ENCODE measurements at regions not wholly inside any gene's neighbourhood (a gene's known extent, or its start where the extent isn't known, plus 50 kb on each side); places are given as distances from the start of the nearest gene placed in this dataset.

DNA sequence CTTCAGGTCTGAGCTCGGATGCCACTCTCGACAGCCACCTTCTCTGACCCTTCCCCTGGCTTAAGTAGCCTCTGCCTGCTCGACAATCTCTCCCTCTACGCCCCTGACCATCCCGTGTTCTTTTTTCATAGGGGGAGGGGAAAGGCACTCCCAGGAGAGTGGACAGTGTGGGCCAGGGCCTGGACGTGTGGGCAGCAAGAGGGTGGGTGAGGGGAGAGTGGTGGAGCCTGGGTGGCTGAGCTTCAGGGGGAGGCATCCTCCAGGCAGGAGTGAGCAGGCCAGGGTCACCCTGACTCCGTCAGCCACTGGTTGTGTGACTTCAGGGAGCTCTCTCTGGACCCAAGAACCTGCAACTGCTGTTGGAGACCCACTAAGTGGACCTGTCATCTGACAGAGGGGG, 92.7 kb downstream of the CEBPB start:
- Histone ChIP-seq H3K27ac (ENCODE audit: low read depth, low read length) (no peak overlapping the region), H3K9me3 (ENCODE audit: insufficient read depth, low read length) (no peaks in the 10 kb centered on the region), H3K36me3 (ENCODE audit: low read length) (no peaks in the 10 kb centered on the region), H3K27me3 (ENCODE audit: low read length) (no peaks in the 10 kb centered on the region), H3K79me2 (ENCODE audit: insufficient read depth, low read length) (no peaks in the 10 kb centered on the region), H3K9me2 (replicated peaks; ENCODE audit: insufficient read depth, low read length) (no peaks in the 10 kb centered on the region), H4K20me1 (ENCODE audit: low read depth, low read length) (no peaks in the 10 kb centered on the region), H2AFZ (ENCODE audit: low read depth, low read length, severe bottlenecking) (no peak overlapping the region), H3K9ac (ENCODE audit: low read length) (no peak overlapping the region), H3K4me2 (ENCODE audit: low read depth, low read length, poor library complexity, severe bottlenecking) (no peak overlapping the region), H3F3A (ENCODE audit: insufficient read depth) (no peaks in the 10 kb centered on the region), H3K4me3 (ENCODE audit: insufficient read depth, low read length, poor library complexity, severe bottlenecking) (no peak overlapping the region)
- TF ChIP-seq, protein P1, sequence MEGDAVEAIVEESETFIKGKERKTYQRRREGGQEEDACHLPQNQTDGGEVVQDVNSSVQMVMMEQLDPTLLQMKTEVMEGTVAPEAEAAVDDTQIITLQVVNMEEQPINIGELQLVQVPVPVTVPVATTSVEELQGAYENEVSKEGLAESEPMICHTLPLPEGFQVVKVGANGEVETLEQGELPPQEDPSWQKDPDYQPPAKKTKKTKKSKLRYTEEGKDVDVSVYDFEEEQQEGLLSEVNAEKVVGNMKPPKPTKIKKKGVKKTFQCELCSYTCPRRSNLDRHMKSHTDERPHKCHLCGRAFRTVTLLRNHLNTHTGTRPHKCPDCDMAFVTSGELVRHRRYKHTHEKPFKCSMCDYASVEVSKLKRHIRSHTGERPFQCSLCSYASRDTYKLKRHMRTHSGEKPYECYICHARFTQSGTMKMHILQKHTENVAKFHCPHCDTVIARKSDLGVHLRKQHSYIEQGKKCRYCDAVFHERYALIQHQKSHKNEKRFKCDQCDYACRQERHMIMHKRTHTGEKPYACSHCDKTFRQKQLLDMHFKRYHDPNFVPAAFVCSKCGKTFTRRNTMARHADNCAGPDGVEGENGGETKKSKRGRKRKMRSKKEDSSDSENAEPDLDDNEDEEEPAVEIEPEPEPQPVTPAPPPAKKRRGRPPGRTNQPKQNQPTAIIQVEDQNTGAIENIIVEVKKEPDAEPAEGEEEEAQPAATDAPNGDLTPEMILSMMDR (IDR thresholded peaks at IDR 0.05; ENCODE audit: insufficient read depth, low read length, poor library complexity, severe bottlenecking): no peak
- TF ChIP-seq EZH2phosphoT487 (conservative IDR thresholded peaks at IDR 0.05; ENCODE audit: low read length): no peak

DNA sequence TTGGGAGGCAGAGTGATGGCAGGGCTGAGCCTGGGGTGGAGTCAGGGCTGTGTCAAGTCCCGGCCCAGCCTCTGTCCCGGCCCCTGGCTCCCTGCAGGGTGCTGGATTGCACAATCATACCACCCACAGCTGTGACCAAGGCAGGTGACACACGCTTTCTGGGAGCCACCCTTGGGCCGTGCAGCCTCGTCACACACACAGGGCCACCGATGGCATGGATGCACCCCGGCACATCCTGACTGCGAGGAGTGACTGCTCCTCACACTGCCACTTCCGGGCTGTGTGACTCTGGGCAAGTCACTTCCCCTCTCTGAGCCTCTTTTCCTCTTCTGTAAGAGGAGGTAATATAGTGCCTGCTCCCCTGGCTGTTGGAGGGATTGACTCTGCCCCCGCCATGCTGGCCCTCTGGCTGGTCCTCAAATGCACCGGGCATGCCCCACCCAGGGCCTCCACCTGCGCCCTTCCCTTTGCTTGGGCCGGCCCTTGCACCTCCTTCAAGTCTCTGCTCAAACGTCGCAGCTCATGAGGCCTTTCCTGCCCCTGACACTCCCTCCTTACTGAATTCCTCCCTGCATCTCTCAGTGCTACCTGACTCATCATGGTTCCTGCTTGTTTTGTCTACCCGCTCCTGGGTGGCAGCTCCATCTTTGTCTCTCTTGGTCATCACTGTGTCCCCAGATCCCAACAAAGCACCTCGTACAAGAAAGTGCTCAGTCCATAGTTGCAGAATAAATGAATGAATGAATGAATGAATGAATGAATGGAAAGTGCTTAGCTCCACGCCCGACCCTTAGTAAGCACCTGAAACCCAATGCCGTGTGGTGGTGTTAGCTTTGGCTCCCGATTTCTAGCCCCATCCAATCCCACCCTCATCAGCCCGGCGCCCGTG, 93.5 kb downstream of the CEBPB start:
- H3K9ac ChIP-seq (ENCODE audit: low read length): no peak overlapping the region
- H3K79me2 ChIP-seq (ENCODE audit: insufficient read depth, low read length): no peaks in the 10 kb centered on the region
- no peak overlapping the region for H3K4me3 ChIP-seq (ENCODE audit: insufficient read depth, low read length, poor library complexity, severe bottlenecking)
- no peak overlapping the region for H2AFZ ChIP-seq (ENCODE audit: low read depth, low read length, severe bottlenecking)
- H3F3A ChIP-seq (ENCODE audit: insufficient read depth): no peaks in the 10 kb centered on the region
- H3K27ac ChIP-seq (ENCODE audit: low read depth, low read length): no peak overlapping the region
- H3K4me2 ChIP-seq (ENCODE audit: low read depth, low read length, poor library complexity, severe bottlenecking): no peak overlapping the region
- H4K20me1 ChIP-seq (ENCODE audit: low read depth, low read length): no peaks in the 10 kb centered on the region
- no peaks in the 10 kb centered on the region for H3K9me3 ChIP-seq (ENCODE audit: insufficient read depth, low read length)
- no peaks in the 10 kb centered on the region for H3K9me2 ChIP-seq (replicated peaks; ENCODE audit: insufficient read depth, low read length)
- no peaks in the 10 kb centered on the region for H3K36me3 ChIP-seq (ENCODE audit: low read length)
- no peak for TF ChIP-seq EZH2phosphoT487 (conservative IDR thresholded peaks at IDR 0.05; ENCODE audit: low read length)
- TF ChIP-seq, protein P1 (IDR thresholded peaks at IDR 0.05; ENCODE audit: insufficient read depth, low read length, poor library complexity, severe bottlenecking): no peak
- no peaks in the 10 kb centered on the region for H3K27me3 ChIP-seq (ENCODE audit: low read length)

DNA sequence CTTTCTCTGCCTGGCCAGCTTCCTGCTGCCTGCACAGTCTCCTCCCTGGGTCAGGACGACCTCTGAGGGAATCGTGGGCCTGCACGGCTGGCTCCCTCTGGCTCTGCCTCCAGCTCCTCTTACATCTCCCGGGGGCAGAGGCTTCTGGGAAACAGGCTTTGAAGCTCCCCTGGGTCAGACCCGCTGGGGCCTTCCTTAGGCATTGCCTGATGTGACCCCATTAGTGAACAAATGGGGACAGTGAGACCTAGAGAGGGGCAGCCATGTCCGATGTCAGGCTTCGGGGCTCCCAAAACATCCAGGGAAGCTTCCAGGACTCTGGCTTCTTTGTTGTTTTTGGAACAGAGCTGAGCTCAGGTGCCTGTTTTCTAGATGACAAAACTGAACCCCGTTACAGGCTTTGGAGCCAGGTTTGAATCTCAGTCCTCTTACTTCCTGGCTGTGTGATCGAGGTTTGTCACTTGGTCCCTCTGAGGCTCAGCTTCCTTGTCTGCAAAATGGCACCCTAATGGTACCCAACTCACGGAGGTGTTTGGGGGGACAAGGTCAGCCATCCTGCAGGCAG, 94.3 kb downstream of the CEBPB start:
- no peaks in the 10 kb centered on the region for H4K20me1 ChIP-seq (ENCODE audit: low read depth, low read length)
- H3K79me2 ChIP-seq (ENCODE audit: insufficient read depth, low read length): no peaks in the 10 kb centered on the region
- no peak overlapping the region for H3K4me2 ChIP-seq (ENCODE audit: low read depth, low read length, poor library complexity, severe bottlenecking)
- no peaks in the 10 kb centered on the region for H3K9me2 ChIP-seq (replicated peaks; ENCODE audit: insufficient read depth, low read length)
- H3K27me3 ChIP-seq (ENCODE audit: low read length): no peaks in the 10 kb centered on the region
- H3K36me3 ChIP-seq (ENCODE audit: low read length): no peaks in the 10 kb centered on the region
- H3K4me3 ChIP-seq (ENCODE audit: insufficient read depth, low read length, poor library complexity, severe bottlenecking): no peak overlapping the region
- H2AFZ ChIP-seq (ENCODE audit: low read depth, low read length, severe bottlenecking): no peak overlapping the region
- H3K9ac ChIP-seq (ENCODE audit: low read length): no peak overlapping the region
- TF ChIP-seq EZH2phosphoT487 (conservative IDR thresholded peaks at IDR 0.05; ENCODE audit: low read length): no peak
- TF ChIP-seq, protein P1 (IDR thresholded peaks at IDR 0.05; ENCODE audit: insufficient read depth, low read length, poor library complexity, severe bottlenecking): no peak
- no peaks in the 10 kb centered on the region for H3F3A ChIP-seq (ENCODE audit: insufficient read depth)
- H3K9me3 ChIP-seq (ENCODE audit: insufficient read depth, low read length): no peaks in the 10 kb centered on the region
- no peak overlapping the region for H3K27ac ChIP-seq (ENCODE audit: low read depth, low read length)

Measured in SU-DHL-6 (cell line).